Astrocyte (in vitro differentiated cells and primary cell): ENCODE measurements at regions not wholly inside any gene's neighbourhood (a gene's known extent, or its start where the extent isn't known, plus 50 kb on each side); places are given as distances from the start of the nearest gene placed in this dataset.

Experiments used
- DNase-seq: peaks from one replicate; pipeline ENCODE4 v3.0.0-alpha.2; 2010; ENCODE audit warnings: low read depth
- FAIRE-seq: peaks from 2 replicates; lab custom pipeline; 2011; peaks lifted over from hg19 to GRCh38; lab: Jason Lieb, UNC
- H2AFZ ChIP-seq: 2 replicates; pipeline ENCODE4 v1.6.0; 2012; ENCODE audit warnings: low read depth, low read length, inconsistent platforms
- H3K27ac ChIP-seq: 2 replicates; pipeline ENCODE4 v1.5.1; 2011; ENCODE audit warnings: low read depth, low read length, inconsistent platforms
- H3K27me3 ChIP-seq: 2 replicates; pipeline ENCODE4 v1.6.0; 2011; ENCODE audit warnings: low read length, inconsistent platforms; ENCODE audit not compliant: insufficient read depth
- H3K36me3 ChIP-seq: 2 replicates; pipeline ENCODE4 v1.5.1; 2011; ENCODE audit warnings: low read length, inconsistent platforms; ENCODE audit not compliant: insufficient read depth
- H3K4me1 ChIP-seq: 2 replicates; pipeline ENCODE4 v1.5.1; 2011; ENCODE audit warnings: low read length, inconsistent platforms; ENCODE audit not compliant: insufficient read depth
- H3K4me2 ChIP-seq: 2 replicates; pipeline ENCODE4 v1.6.0; 2012; ENCODE audit warnings: low read length, inconsistent platforms
- H3K4me3 ChIP-seq: 2 replicates; pipeline ENCODE4 v1.5.1; 2011; ENCODE audit warnings: low read depth, mild to moderate bottlenecking, low read length, inconsistent platforms; ENCODE audit not compliant: insufficient read depth
- H3K79me2 ChIP-seq: 2 replicates; pipeline ENCODE4 v1.6.0; 2012; ENCODE audit warnings: mild to moderate bottlenecking, low read length, inconsistent platforms; ENCODE audit not compliant: insufficient read depth
- H3K9ac ChIP-seq: 2 replicates; pipeline ENCODE4 v1.6.0; 2012; ENCODE audit warnings: mild to moderate bottlenecking, low read length, inconsistent platforms
- H3K9me3 ChIP-seq: 2 replicates; pipeline ENCODE4 v1.5.1; 2012; ENCODE audit warnings: low read depth, mild to moderate bottlenecking, low read length, inconsistent platforms; ENCODE audit not compliant: insufficient read depth
- H4K20me1 ChIP-seq: 2 replicates; pipeline ENCODE4 v1.6.0; 2012; ENCODE audit warnings: low read length, inconsistent platforms; ENCODE audit not compliant: insufficient read depth
- H3K27ac Mint-ChIP-seq: one replicate; pipeline ENCODE4 v1.8.0; 2021; ENCODE audit warnings: mild to moderate bottlenecking, mixed read lengths; ENCODE audit not compliant: unreplicated experiment
- H3K27me3 Mint-ChIP-seq: one replicate; pipeline ENCODE4 v1.8.0; 2021; ENCODE audit warnings: low read depth, mixed read lengths; ENCODE audit not compliant: unreplicated experiment
- H3K36me3 Mint-ChIP-seq: one replicate; pipeline ENCODE4 v1.8.0; 2021; ENCODE audit warnings: low read depth, mixed read lengths; ENCODE audit not compliant: unreplicated experiment
- H3K4me1 Mint-ChIP-seq: one replicate; pipeline ENCODE4 v1.8.0; 2021; ENCODE audit warnings: low read depth, mixed read lengths; ENCODE audit not compliant: unreplicated experiment
- H3K4me3 Mint-ChIP-seq: one replicate; pipeline ENCODE4 v1.8.0; 2021; ENCODE audit warnings: mild to moderate bottlenecking, moderate library complexity, mixed read lengths; ENCODE audit not compliant: unreplicated experiment
- H3K9me3 Mint-ChIP-seq: one replicate; pipeline ENCODE4 v1.8.0; 2021; ENCODE audit warnings: mild to moderate bottlenecking, mixed read lengths; ENCODE audit not compliant: unreplicated experiment
- CTCF ChIP-seq: IDR thresholded peaks from 2 replicates; pipeline ENCODE4 v1.5.1; 2011; ENCODE audit warnings: low read depth, mild to moderate bottlenecking, inconsistent platforms, low read length, moderate library complexity; ENCODE audit not compliant: insufficient read depth
- EZH2 ChIP-seq: IDR thresholded peaks from 2 replicates; pipeline ENCODE4 v1.6.1; 2012; ENCODE audit warnings: mild to moderate bottlenecking, low read length, inconsistent platforms; ENCODE audit not compliant: insufficient read depth

- H3K4me1 Mint-ChIP-seq = peaks cover 2% of the 10 kb centered on the region
- H2AFZ ChIP-seq = no peak overlapping the region
- no peak for TF ChIP-seq EZH2
- TF ChIP-seq CTCF = no peak
- no peak overlapping the region for H3K27ac Mint-ChIP-seq
- H4K20me1 ChIP-seq = no peaks in the 10 kb centered on the region
- H3K9me3 ChIP-seq = no peaks in the 10 kb centered on the region
- no peak overlapping the region for H3K4me3 Mint-ChIP-seq
- H3K79me2 ChIP-seq = no peaks in the 10 kb centered on the region
- H3K9me3 Mint-ChIP-seq = peaks cover 2% of the 10 kb centered on the region
- H3K9ac ChIP-seq = no peak overlapping the region
- no peaks in the 10 kb centered on the region for H3K27me3 Mint-ChIP-seq
- DNase-seq (peak; percentile 75), FAIRE-seq (no peak)
- peak overlapping the region; percentile 11 for H3K4me2 ChIP-seq
- H3K36me3 Mint-ChIP-seq = no peaks in the 10 kb centered on the region
- H3K4me1 ChIP-seq = peaks cover 3% of the 10 kb centered on the region
- no peak overlapping the region for H3K4me3 ChIP-seq
- no peaks in the 10 kb centered on the region for H3K27me3 ChIP-seq
- no peaks in the 10 kb centered on the region for H3K36me3 ChIP-seq
- peak overlapping the region; percentile 35 for H3K27ac ChIP-seq
These were observed 1139.7 kb downstream of the PCDH18 start for GRCh38 chr4:136392576-136392975.

DNA sequence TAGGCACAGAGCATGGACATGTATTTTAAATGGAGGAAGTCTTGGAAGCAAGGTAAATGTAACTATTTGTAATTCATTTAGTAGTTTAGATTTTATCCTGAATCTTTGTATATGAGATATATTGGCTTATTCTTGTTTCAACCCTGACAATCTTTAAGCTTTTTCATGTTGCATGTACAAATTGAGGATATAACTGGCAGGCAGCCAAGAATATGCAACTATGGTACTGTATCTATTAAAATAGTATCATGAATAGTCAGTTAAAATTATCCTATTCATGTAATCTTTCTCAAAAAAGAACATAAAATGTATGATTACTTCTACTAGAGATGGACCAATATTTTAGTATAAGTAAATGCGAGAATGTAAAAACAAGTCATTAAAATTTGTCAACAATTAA is 1141.5 kb downstream of the PCDH18 start:
- Histone ChIP-seq H3K4me1 (peaks cover 3% of the 10 kb centered on the region), H3K9me3 (no peaks in the 10 kb centered on the region), H3K27me3 (no peaks in the 10 kb centered on the region), H3K9ac (no peak overlapping the region), H2AFZ (no peak overlapping the region), H3K79me2 (no peaks in the 10 kb centered on the region), H3K27ac (no peak overlapping the region), H4K20me1 (no peaks in the 10 kb centered on the region), H3K36me3 (no peaks in the 10 kb centered on the region), H3K4me2 (no peak overlapping the region), H3K4me3 (no peak overlapping the region)
- peaks cover 2% of the 10 kb centered on the region for H3K9me3 Mint-ChIP-seq
- H3K36me3 Mint-ChIP-seq = no peaks in the 10 kb centered on the region
- H3K27me3 Mint-ChIP-seq = no peaks in the 10 kb centered on the region
- DNase-seq (no peak), FAIRE-seq (no peak)
- no peak overlapping the region for H3K27ac Mint-ChIP-seq
- no peak for TF ChIP-seq EZH2
- no peak for TF ChIP-seq CTCF
- no peak overlapping the region for H3K4me3 Mint-ChIP-seq
- H3K4me1 Mint-ChIP-seq = peaks cover 2% of the 10 kb centered on the region

DNA sequence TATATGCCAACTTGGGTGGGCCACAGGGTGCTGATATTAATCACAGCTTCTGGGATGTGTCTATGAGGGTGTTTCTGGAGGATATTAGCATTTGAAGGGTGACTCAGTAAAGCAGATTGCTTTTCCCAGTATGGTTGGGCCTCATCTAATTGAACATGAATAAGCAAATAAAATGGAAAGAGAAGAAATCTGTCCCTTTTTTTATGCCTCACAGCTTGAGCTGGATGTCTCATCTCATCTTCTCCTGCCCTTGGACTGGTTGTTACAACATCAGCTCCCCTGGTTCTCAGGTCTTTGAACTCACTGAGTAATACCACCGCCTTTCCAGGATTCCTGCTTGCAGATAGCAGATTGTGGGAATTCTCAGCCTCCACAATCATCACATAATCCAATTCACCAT is 1149.2 kb downstream of the PCDH18 start:
- no peak overlapping the region for H3K9ac ChIP-seq
- no peak overlapping the region for H3K27ac Mint-ChIP-seq
- H3K4me2 ChIP-seq = no peak overlapping the region
- H3K9me3 Mint-ChIP-seq = no peaks in the 10 kb centered on the region
- no peak overlapping the region for H3K4me3 Mint-ChIP-seq
- no peaks in the 10 kb centered on the region for H3K79me2 ChIP-seq
- FAIRE-seq (peak; percentile 9), DNase-seq (peak; percentile 50)
- no peak overlapping the region for H3K27ac ChIP-seq
- no peak overlapping the region for H3K4me3 ChIP-seq
- H3K9me3 ChIP-seq = no peaks in the 10 kb centered on the region
- TF ChIP-seq EZH2 = no peak
- no peak for TF ChIP-seq CTCF
- H4K20me1 ChIP-seq = no peaks in the 10 kb centered on the region
- H3K36me3 ChIP-seq = no peaks in the 10 kb centered on the region
- H2AFZ ChIP-seq = no peak overlapping the region
- H3K27me3 Mint-ChIP-seq = no peaks in the 10 kb centered on the region
- no peaks in the 10 kb centered on the region for H3K4me1 ChIP-seq
- no peaks in the 10 kb centered on the region for H3K27me3 ChIP-seq
- H3K4me1 Mint-ChIP-seq = no peaks in the 10 kb centered on the region
- H3K36me3 Mint-ChIP-seq = no peaks in the 10 kb centered on the region
